Adipocyte (in vitro differentiated cells): ENCODE measurements at regions not wholly inside any gene's neighbourhood (a gene's known extent, or its start where the extent isn't known, plus 50 kb on each side); places are given as distances from the start of the nearest gene placed in this dataset.
A peak's percentile ranks its signal among the peaks of the same experiment; 100 is the strongest.

Experiments
- DNase-seq: peaks from one replicate; pipeline ENCODE4 v3.0.0-alpha.2; 2015; ENCODE audit warnings: low read depth
- H3K27me3 ChIP-seq: replicated peaks from 2 replicates; pipeline ENCODE4 v1.7.0; 2013; ENCODE audit warnings: mild to moderate bottlenecking, low read length, moderate library complexity; ENCODE audit not compliant: control insufficient read depth, insufficient read depth
- H3K36me3 ChIP-seq: 2 replicates; pipeline ENCODE4 v1.7.0; 2013; ENCODE audit warnings: low read length, mild to moderate bottlenecking, moderate library complexity; ENCODE audit not compliant: control insufficient read depth, insufficient read depth, severe bottlenecking
- H3K4me1 ChIP-seq: 2 replicates; pipeline ENCODE4 v1.7.0; 2013; ENCODE audit warnings: mild to moderate bottlenecking, low read length, moderate library complexity; ENCODE audit not compliant: control insufficient read depth, insufficient read depth
- H3K4me3 ChIP-seq: 2 replicates; pipeline ENCODE4 v1.7.0; 2013; ENCODE audit warnings: mild to moderate bottlenecking, low read length, moderate library complexity
- H3K9ac ChIP-seq: 2 replicates; pipeline ENCODE4 v1.7.0; 2013; ENCODE audit warnings: mild to moderate bottlenecking, low read length, moderate library complexity
- H3K9me3 ChIP-seq: 2 replicates; pipeline ENCODE4 v1.7.0; 2013; ENCODE audit warnings: mild to moderate bottlenecking, low read length, moderate library complexity; ENCODE audit not compliant: control insufficient read depth

DNA sequence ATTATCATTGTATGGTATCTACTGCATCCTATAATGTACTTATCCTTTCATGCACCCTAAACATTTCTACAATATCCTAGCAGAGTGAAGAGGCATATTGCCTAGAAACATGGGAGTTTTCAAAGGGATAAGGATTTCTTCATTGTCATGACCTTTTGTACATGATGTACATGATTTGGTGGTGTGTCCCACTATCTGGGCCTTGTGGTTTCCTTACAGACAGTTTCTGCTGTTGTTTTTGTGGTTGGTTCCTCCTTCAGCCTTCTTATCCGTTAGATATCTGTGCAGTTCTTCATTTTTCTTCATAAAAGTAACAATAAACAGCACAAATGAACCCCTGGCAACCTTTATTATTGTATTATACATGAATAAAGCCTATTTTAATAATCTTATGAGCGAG lies 70.4 kb upstream of the BACH1 start:
- peaks cover 17% of the 10 kb centered on the region for H3K4me1 ChIP-seq
- H3K36me3 ChIP-seq: no peaks in the 10 kb centered on the region
- H3K9ac ChIP-seq: no peak overlapping the region
- no peaks in the 10 kb centered on the region for H3K9me3 ChIP-seq
- no peak overlapping the region for H3K4me3 ChIP-seq
- no peaks in the 10 kb centered on the region for H3K27me3 ChIP-seq
- no peak for DNase-seq

DNA sequence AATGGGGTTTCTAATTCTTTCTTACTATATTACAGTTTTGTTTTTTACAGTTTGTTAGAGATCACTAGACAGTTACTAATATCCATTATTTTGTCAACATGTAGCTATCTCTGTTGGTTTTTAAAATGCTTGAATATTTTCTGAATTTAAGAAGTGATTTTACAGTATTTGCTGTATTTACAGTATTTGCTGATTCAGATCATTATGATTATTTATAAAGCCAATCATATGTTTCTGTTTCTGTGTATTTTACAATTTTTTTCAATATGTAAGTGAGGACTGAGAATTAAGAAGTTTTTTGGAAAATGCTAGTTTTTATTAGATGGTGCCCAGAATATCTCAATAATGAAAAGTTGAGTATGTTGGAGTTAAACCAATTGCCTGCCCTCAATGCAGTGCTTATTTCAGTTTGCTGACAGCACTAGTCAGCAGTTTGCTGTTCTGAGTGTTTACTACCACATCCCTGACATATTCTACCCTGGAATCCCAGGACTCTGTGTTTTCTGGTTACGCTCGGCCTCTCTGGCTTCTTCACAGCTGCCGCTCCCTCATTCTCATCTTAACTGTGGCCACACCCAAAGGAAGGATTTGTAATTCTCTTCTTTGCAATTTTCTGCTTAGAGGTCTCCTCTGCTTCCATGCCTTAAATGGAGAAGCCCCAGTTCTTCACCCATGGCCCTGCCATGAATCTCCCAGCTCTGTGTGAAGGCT lies 68.0 kb upstream of the BACH1 start:
- H3K36me3 ChIP-seq: no peaks in the 10 kb centered on the region
- H3K4me1 ChIP-seq: peaks cover 22% of the 10 kb centered on the region

DNA sequence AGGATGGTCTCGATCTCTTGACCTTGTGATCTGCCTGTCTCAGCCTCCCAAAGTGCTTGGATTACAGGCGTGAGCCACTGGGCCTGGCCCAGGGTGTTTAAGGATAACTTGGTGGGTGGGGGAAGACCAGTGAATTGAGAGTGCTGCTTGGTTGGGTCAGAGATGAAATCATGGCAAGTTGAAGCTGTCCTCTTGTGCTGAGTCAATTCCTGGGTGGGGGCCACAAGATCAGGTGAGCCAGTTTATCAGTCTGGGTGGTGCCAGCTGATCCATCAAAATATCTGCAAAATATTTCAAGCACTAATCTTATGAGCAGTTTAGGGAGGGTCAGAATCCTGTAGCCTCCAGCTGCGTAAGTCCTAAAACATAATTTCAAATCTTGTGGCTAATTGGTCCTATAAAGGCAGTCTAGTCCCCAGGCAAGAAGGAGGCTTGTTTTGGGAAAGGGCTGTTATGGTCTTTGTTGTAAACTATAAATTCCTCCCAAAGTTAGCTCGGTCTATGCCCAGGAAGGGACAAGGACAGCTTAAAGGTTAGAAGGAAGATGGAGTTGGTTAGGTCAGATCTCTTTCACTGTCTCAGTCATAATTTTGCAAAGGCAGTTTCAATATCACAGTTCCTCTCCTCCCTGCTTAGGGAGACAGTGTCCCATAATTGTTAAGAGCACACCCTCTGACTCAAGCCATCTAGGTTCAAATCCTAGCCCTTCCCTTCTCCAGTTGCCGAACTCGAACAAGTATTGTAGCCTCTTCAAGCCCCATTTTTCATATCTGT lies 66.8 kb upstream of the BACH1 start:
- Histone ChIP-seq H3K27me3 (no peaks in the 10 kb centered on the region), H3K9ac (no peak overlapping the region), H3K4me3 (no peak overlapping the region), H3K36me3 (no peaks in the 10 kb centered on the region), H3K9me3 (no peaks in the 10 kb centered on the region), H3K4me1 (peaks cover 27% of the 10 kb centered on the region)
- DNase-seq: no peak

More for the DNA sequence above, 68.0 kb upstream of the BACH1 start:
- peak; percentile 27 for DNase-seq
- H3K9ac ChIP-seq: no peak overlapping the region
- no peaks in the 10 kb centered on the region for H3K27me3 ChIP-seq
- no peaks in the 10 kb centered on the region for H3K9me3 ChIP-seq
- H3K4me3 ChIP-seq: no peak overlapping the region

DNA sequence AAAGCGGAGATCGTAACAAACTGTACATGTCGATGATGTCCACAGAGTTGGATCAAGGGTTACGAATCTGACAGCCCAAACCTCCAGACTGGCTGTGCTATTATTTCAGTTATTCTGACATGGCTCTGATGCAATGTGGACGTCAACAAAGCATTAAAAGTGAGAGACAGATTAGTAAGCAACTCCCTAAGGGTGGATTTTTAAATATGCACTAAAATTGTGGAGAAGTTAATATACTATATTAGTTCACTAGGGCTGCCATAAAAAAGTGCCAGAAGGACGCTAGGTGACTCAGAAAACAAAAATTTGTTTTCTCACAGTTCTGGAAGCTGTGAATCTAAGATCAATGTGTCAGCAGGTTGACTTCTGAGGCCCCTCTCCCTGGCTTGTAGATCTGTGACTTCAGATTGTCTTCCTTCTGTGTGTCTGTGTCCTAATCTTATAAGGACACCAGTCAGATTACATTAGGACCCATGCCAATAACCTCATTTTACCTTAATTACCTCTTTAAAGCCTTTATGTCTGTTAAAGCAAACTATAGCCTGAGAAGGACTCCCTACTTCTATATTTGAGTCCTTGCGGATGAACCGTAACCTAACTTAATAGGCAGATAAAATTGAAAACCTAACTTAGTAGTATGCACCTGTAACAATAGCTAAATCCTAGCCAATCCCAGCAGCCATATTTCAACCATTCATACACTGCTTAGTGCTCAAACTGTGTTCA lies 66.0 kb upstream of the BACH1 start:
- Histone ChIP-seq H3K9ac (no peak overlapping the region), H3K4me1 (peaks cover 35% of the 10 kb centered on the region), H3K36me3 (no peaks in the 10 kb centered on the region), H3K27me3 (no peaks in the 10 kb centered on the region), H3K9me3 (no peaks in the 10 kb centered on the region), H3K4me3 (no peak overlapping the region)
- DNase-seq: peak; percentile 28

DNA sequence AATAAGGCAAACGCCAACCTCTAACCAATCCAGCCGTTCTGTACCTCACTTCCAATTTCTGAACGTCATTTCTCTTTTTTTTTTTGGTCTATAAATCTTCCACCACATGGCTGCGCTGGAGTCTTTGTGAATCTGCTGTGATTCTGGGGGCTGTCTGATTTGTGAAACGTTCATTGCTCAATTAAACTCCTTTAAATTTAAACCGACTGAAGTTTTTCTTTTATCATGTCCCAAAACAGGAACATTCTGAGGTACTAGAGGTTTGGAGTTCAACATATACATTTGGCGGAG lies 65.5 kb upstream of the BACH1 start:
- H3K4me3 ChIP-seq: no peak overlapping the region
- H3K9me3 ChIP-seq: no peaks in the 10 kb centered on the region
- DNase-seq: no peak
- no peaks in the 10 kb centered on the region for H3K36me3 ChIP-seq
- peaks cover 40% of the 10 kb centered on the region for H3K4me1 ChIP-seq
- H3K9ac ChIP-seq: no peak overlapping the region
- H3K27me3 ChIP-seq: no peaks in the 10 kb centered on the region

DNA sequence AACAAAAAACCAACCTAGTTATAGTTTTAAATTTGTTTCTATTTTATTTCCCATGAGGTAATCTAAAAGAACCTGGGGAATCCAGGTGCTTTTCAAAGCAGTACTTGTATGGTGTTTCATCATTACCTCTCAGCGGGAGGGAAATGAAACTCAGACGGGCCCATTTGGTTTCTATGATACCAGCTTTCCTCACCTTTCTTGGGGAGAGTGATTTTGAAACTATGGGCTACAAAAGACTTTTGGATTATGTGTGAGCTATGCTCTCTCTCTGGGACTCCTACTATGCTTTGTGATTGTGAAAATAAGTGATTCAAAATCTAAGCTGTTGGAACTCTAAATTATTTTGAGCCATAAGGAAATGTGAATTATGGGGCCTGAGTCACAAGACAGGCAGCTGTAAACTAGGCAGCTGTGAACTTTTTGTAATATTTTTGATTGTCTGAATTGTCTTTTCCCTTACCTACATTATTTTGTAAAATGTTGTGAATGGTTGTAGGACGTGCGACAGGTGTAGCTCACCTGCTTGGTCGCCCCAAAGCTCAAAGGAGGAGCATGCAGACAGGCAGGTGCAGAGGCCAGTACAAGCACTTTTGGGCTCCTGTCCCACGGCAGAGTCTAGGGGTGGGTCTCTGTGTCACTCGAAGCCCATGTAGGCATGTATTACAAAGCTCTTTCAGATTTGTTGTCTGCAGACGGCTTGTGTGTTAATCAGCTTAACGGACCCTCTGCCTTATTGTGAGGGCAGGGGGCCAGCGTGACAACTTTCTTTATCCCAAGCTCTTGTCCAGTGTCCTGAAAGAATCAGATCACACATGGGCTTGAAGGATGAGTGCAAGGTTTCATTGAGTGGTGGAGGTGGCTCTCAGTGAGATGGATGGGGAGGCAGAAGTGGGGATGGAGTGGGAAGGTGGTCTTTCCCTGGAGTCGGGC lies 64.8 kb upstream of the BACH1 start:
- no peak overlapping the region for H3K4me3 ChIP-seq
- H3K27me3 ChIP-seq: no peaks in the 10 kb centered on the region
- no peaks in the 10 kb centered on the region for H3K9me3 ChIP-seq
- H3K9ac ChIP-seq: no peak overlapping the region
- H3K4me1 ChIP-seq: peaks cover 46% of the 10 kb centered on the region
- H3K36me3 ChIP-seq: no peaks in the 10 kb centered on the region
- DNase-seq: no peak

DNA sequence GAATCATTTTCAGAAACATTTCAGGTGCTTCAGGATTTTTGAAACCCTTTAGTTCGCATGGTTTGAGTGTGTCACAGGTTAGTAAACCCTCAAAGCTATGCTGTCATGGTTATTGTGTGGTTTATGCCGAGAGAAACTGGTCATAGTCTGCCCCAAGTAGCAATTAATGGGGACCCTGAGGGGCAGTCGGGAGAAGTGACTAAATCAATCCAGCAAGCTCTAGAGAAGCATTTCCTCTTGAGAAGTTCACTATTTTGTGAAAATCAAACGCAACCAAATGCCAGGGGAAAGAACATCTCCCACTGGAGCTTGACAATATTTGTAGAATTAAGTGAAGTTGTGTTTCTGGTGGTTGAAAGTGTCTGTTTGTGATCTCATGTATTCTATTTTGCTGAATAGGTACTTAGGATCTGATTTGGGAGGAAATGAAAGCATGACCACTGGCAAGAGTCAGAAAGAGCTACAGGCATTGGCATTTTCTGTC lies 63.0 kb upstream of the BACH1 start:
- no peak overlapping the region for H3K9ac ChIP-seq
- H3K9me3 ChIP-seq: no peaks in the 10 kb centered on the region
- H3K36me3 ChIP-seq: no peaks in the 10 kb centered on the region
- DNase-seq: no peak
- peaks cover 47% of the 10 kb centered on the region for H3K4me1 ChIP-seq
- no peak overlapping the region for H3K4me3 ChIP-seq
- H3K27me3 ChIP-seq: no peaks in the 10 kb centered on the region

DNA sequence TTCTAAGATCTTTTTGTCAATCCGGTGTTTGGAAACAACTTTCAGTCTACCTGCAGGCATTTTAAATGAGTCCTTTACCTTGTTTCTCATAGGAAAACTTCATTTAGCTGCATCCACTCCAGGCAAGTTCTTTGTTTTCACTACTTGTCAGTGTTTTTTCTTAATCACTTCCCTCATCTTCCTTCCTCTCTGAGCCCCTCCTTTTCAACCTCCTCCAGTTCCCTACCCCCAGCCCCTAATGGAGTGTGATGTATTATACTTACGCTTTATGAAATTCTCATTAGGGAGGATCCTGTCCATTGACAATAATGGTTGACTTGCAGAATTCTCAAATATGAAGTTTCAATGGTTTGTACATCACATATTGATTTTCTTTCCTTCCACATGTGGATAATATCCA lies 62.5 kb upstream of the BACH1 start:
- peaks cover 43% of the 10 kb centered on the region for H3K4me1 ChIP-seq
- no peak overlapping the region for H3K9ac ChIP-seq
- no peak for DNase-seq
- H3K9me3 ChIP-seq: no peaks in the 10 kb centered on the region
- no peaks in the 10 kb centered on the region for H3K27me3 ChIP-seq
- no peak overlapping the region for H3K4me3 ChIP-seq
- no peaks in the 10 kb centered on the region for H3K36me3 ChIP-seq

DNA sequence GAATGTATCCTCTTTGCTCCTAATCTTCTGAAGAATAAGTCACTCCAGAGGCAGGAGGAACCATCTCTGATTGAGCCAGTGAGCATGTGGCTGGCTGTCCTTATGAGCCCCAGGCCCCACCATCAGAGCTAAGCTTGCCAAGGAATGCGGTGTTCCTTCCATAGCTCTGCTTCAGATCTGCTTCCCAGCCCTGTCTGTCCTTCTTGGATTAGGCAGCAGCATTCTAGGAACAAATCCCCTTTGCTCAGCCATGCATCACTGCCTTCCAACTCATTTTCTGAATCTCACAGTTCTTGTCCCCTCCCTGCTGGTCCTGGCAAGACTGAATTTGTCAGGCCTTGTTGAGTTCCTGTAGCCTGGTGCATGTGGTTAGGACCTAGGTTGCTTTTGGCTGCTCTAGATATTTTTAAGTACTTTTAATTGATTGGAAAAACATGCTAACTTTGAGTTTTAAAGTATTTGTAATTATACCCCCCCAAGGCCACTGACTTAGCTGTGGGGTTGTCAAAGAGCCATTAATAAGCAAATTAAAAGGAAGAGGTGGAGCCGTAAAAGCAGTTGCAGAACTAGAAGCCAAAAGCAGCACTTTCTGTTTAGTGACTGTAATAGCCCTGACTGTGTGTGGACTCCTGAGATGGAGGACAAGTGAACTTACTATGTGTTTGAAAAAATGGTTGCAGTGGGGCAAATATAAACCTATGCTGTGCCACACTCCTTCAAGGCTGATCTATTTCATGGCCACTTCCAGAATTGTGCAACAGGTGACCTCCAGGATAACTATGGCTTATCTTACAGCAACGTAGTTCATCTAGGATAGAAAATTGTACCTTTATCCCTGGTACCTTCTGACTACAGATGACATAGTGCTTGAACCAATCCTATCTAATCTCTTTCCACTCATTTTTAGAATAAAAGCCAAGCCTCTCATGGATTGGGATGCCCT lies 61.3 kb upstream of the BACH1 start:
- DNase-seq: peak; percentile 60

More for the DNA sequence above, 61.3 kb upstream of the BACH1 start:
- Histone ChIP-seq H3K4me1 (peaks cover 43% of the 10 kb centered on the region), H3K9me3 (no peaks in the 10 kb centered on the region), H3K27me3 (no peaks in the 10 kb centered on the region), H3K36me3 (no peaks in the 10 kb centered on the region), H3K4me3 (no peak overlapping the region), H3K9ac (no peak overlapping the region)
